Medulla oblongata (tissue), 1 donor: ENCODE measurements at regions not wholly inside any gene's neighbourhood (a gene's known extent, or its start where the extent isn't known, plus 50 kb on each side); places are given as distances from the start of the nearest gene placed in this dataset.
A peak's percentile ranks its signal among the peaks of the same experiment; 100 is the strongest.
"Not testable (repeated sequence)": the region's sequence is repeated elsewhere in the genome, so short reads cannot be mapped to it uniquely, and the experiment has no call there.

Experiments
- DNase-seq: peaks from one replicate; pipeline ENCODE4 v3.0.0-alpha.2; 2015; ENCODE audit errors: extremely low spot score

- no peak for DNase-seq
Measured at GRCh38 chr14:58730792-58731464, 93.2 kb downstream of the DACT1 start.

- DNase-seq = no peak
Measured at GRCh38 chr14:58731465-58732293, 93.9 kb downstream of the DACT1 start.

- DNase-seq = no peak
Measured at GRCh38 chr14:58732387-58732786, 94.6 kb downstream of the DACT1 start.

- DNase-seq = no peak
Measured at GRCh38 chr14:58733451-58734208, 95.9 kb downstream of the DACT1 start.

- no peak for DNase-seq
Measured at GRCh38 chr14:58735596-58735995, 97.8 kb downstream of the DACT1 start.

GRCh38 chr14:58736606-58737005 lies 98.8 kb downstream of the DACT1 start:
- no peak for DNase-seq

GRCh38 chr14:58737511-58737910 lies 99.7 kb downstream of the DACT1 start:
- DNase-seq = no peak

GRCh38 chr14:58738189-58738836 lies 100.6 kb downstream of the DACT1 start:
- DNase-seq = no peak

- no peak for DNase-seq
Measured at GRCh38 chr14:58738876-58739275, 101.1 kb downstream of the DACT1 start.

- no peak for DNase-seq
Measured at GRCh38 chr14:58739674-58740073, 101.9 kb downstream of the DACT1 start.

GRCh38 chr14:58740379-58740935 lies 102.7 kb downstream of the DACT1 start:
- peak; percentile 75 for DNase-seq

GRCh38 chr14:58744801-58745394 lies 107.1 kb downstream of the DACT1 start:
- DNase-seq = no peak

GRCh38 chr14:58746261-58746660 lies 108.5 kb downstream of the DACT1 start:
- DNase-seq = no peak

- DNase-seq = no peak
Measured at GRCh38 chr14:58746701-58747100, 108.9 kb downstream of the DACT1 start.

GRCh38 chr14:58747181-58747580 lies 109.4 kb downstream of the DACT1 start:
- DNase-seq = peak; percentile 61

- not testable (repeated sequence) for DNase-seq
Measured at GRCh38 chr14:58748251-58748650, 110.5 kb downstream of the DACT1 start.

GRCh38 chr14:58749066-58749669 lies 111.4 kb downstream of the DACT1 start:
- DNase-seq = peak; percentile 66

GRCh38 chr14:58750321-58751269 lies 112.8 kb downstream of the DACT1 start:
- DNase-seq = no peak

GRCh38 chr14:58751788-58752187 lies 114.0 kb downstream of the DACT1 start:
- DNase-seq = no peak

GRCh38 chr14:58752289-58752688 lies 114.5 kb downstream of the DACT1 start:
- peak; percentile 36 for DNase-seq
